K562 (cell line): ENCODE measurements at regions not wholly inside any gene's neighbourhood (a gene's known extent, or its start where the extent isn't known, plus 50 kb on each side); places are given as distances from the start of the nearest gene placed in this dataset.

Source experiments
- ATAC-seq: fragments of 200-7000 bp; cut with Tn5 transposase; 3 replicates; pipeline ENCODE4 v1.9.1; 2020; ENCODE audit warnings: moderate library complexity
- BruUV-seq: library from RNA; stranded (reverse); fragments of 400-500 nt; replicated peaks from 2 replicates; lab custom pipeline; 2021; lab: Mats Ljungman, UMichigan
- CTCF ChIA-PET: fragments of 300-600 bp; formaldehyde crosslinking; extraction: SDS; loops from one replicate; lab custom pipeline; 2021; ENCODE audit warnings: low intra/inter-chr PET ratio; lab: Yijun Ruan, JAX
- POLR2A ChIA-PET: fragments of 300-600, 350-650 bp; sonication (Branson Sonifier 250); formaldehyde crosslinking; extraction: SDS; loops from one replicate; lab custom pipeline; 2021; ENCODE audit warnings: antibody characterized with exemption, inconsistent platforms; lab: Yijun Ruan, JAX
- DNase-seq, 4 experiments: peaks; one replicate each; pipeline versions ENCODE4 v3.0.0 to v3.0.0-alpha.2; 2011 to 2018; ENCODE audit warnings: low spot score in 3 of 4, mixed read lengths in 3 of 4; ENCODE audit errors: extremely low read depth in 1 of 4
- FAIRE-seq: peaks from 2 replicates; lab custom pipeline; 2011; peaks lifted over from hg19 to GRCh38; lab: Jason Lieb, UNC
- H2AFZ ChIP-seq: 2 replicates; pipeline ENCODE4 v1.6.0; 2011; ENCODE audit warnings: low read depth, low read length, control low read depth, inconsistent platforms
- H3K27ac ChIP-seq: fragments of 200-600 bp; 3 replicates; pipeline ENCODE4 v1.8.0; 2011; ENCODE audit warnings: low read depth, mild to moderate bottlenecking, control low read depth, inconsistent platforms, low read length, moderate library complexity, mixed read lengths; ENCODE audit errors: extremely low read depth
- H3K27me3 ChIP-seq, 2 experiments: fragments of 300-600 bp in 1 of 2; 2 replicates in 1 of 2; 3 replicates in 1 of 2; pipeline versions ENCODE4 v1.6.0 to v1.8.0; 2011; ENCODE audit warnings: inconsistent platforms in 2 of 2, low read length in 2 of 2, mild to moderate bottlenecking in 1 of 2, mixed read lengths in 1 of 2, moderate library complexity in 1 of 2; ENCODE audit not compliant: control insufficient read depth in 2 of 2, insufficient read depth in 2 of 2
- H3K36me3 ChIP-seq: fragments of 300-600 bp; 3 replicates; pipeline ENCODE4 v1.8.0; 2011; ENCODE audit warnings: mild to moderate bottlenecking, low read length, inconsistent platforms; ENCODE audit not compliant: control insufficient read depth, insufficient read depth
- H3K4me1 ChIP-seq, 2 experiments: fragments of 200-600 bp in 1 of 2; replicated peaks in 1 of 2; 2 replicates in 1 of 2; 3 replicates in 1 of 2; pipeline versions ENCODE4 v1.5.1 to v1.8.0; 2011; ENCODE audit warnings: inconsistent platforms in 2 of 2, low read length in 2 of 2, mild to moderate bottlenecking in 1 of 2, mixed read lengths in 1 of 2, moderate library complexity in 1 of 2; ENCODE audit not compliant: control insufficient read depth in 2 of 2, insufficient read depth in 2 of 2
- H3K4me2 ChIP-seq: 2 replicates; pipeline ENCODE4 v1.6.1; 2011; ENCODE audit warnings: low read length, control low read depth, inconsistent platforms, mixed read lengths; ENCODE audit not compliant: insufficient read depth
- H3K4me3 ChIP-seq: fragments of 200-600 bp; sonication (generic), shearing (Covaris generic); 2 replicates; pipeline ENCODE4 v1.5.1; 2016; ENCODE audit warnings: control low read depth, inconsistent platforms
- H3K79me2 ChIP-seq: fragments of 200-600 bp; 3 replicates; pipeline ENCODE4 v1.8.0; 2011; ENCODE audit warnings: low read length, inconsistent platforms; ENCODE audit not compliant: control insufficient read depth, insufficient read depth
- H3K9ac ChIP-seq, 2 experiments: 2 replicates each; pipeline versions ENCODE4 v1.6.0 to v1.6.1; 2011; ENCODE audit warnings: low read depth in 2 of 2, low read length in 2 of 2, control low read depth in 1 of 2, inconsistent platforms in 1 of 2, mild to moderate bottlenecking in 1 of 2, mixed read lengths in 1 of 2; ENCODE audit not compliant: insufficient read depth in 1 of 2
- H3K9me1 ChIP-seq: one replicate; pipeline ENCODE4 v1.6.0; 2011; ENCODE audit warnings: inconsistent platforms, mild to moderate bottlenecking, low read length, moderate library complexity; ENCODE audit not compliant: control insufficient read depth, insufficient read depth
- H3K9me3 ChIP-seq: replicated peaks from 2 replicates; pipeline ENCODE4 v1.5.1; 2011; ENCODE audit warnings: low read depth, low read length, inconsistent platforms; ENCODE audit not compliant: control insufficient read depth, insufficient read depth
- H4K20me1 ChIP-seq: replicated peaks from 2 replicates; pipeline ENCODE4 v1.6.1; 2011; ENCODE audit warnings: low read length, inconsistent platforms, mixed read lengths; ENCODE audit not compliant: control insufficient read depth, insufficient read depth
- NR2C2 ChIP-seq, 2 experiments: fragments of 200-800 bp in 1 of 2; sonication (Bioruptor generic) in 1 of 2; sonication (generic) in 1 of 2; formaldehyde crosslinking in 1 of 2; IDR thresholded peaks; 2 replicates each; pipeline versions ENCODE4 v1.6.1 to v1.8.0; 2016 to 2022; ENCODE audit warnings: mild to moderate bottlenecking in 1 of 2, missing compliant biosample characterization in 1 of 2, missing genetic modification characterization in 1 of 2, missing genetic modification reagents in 1 of 2
- POLR2B ChIP-seq: fragments of 450-650 bp; IDR thresholded peaks from 2 replicates; pipeline ENCODE4 v1.6.1; 2018; ENCODE audit warnings: low read depth; ENCODE audit not compliant: partially characterized antibody
- ZBTB11 ChIP-seq, 3 experiments: fragments of 200-800 bp in 1 of 3; fragments of 250-450 bp in 1 of 3; fragments of 450-650 bp in 1 of 3; sonication (Bioruptor Pico) in 1 of 3; sonication (Bioruptor generic) in 1 of 3; formaldehyde crosslinking in 1 of 3; IDR thresholded peaks; 2 replicates each; pipeline versions ENCODE4 v1.6.1 to v1.8.0; 2016 to 2022; ENCODE audit warnings: mild to moderate bottlenecking in 2 of 3, missing genetic modification characterization in 2 of 3, missing compliant biosample characterization in 1 of 3, moderate library complexity in 1 of 3
- ZNF586 ChIP-seq: fragments of 450-650 bp; formaldehyde crosslinking; conservative IDR thresholded peaks from 2 replicates; pipeline ENCODE4 v1.4.0; 2020; ENCODE audit warnings: mild to moderate bottlenecking, moderate library complexity
- WGBS: fragments of 100-300 bp; shearing (Covaris generic); methylation state at CpG from one replicate; pipeline ENCODE4 v1.1.6; 2016; ENCODE audit warnings: low coverage, mixed read lengths; ENCODE audit not compliant: insufficient coverage; ENCODE audit errors: missing lambda C conversion rate; 5-methylcytosine and 5-hydroxymethylcytosine counted together
- in situ Hi-C: fragments of 300-500 bp; cut with MboI; formaldehyde crosslinking; loops from 4 replicates; pipeline ENCODE4 v1.15.0; 2018; ENCODE audit warnings: inconsistent platforms, mixed read lengths
- intact Hi-C: fragments of 100-400 bp; cut with micrococcal nuclease; formaldehyde crosslinking; loops from 2 replicates; pipeline ENCODE4 v1.14.2; 2022

- Histone ChIP-seq H3K4me2 (no peak overlapping the region), H2AFZ (no peak overlapping the region), H4K20me1 (no peaks in the 10 kb centered on the region), H3K9me3 (no peaks in the 10 kb centered on the region), H3K9me1 (no peaks in the 10 kb centered on the region), H3K4me3 (no peak overlapping the region), H3K79me2 (no peaks in the 10 kb centered on the region), H3K27ac (no peak overlapping the region), H3K36me3 (no peaks in the 10 kb centered on the region), H3K27me3 (no peaks in the 10 kb centered on the region), H3K4me1 (no peaks in the 10 kb centered on the region; a peak in 1 of 5 replicates), H3K9ac (no peak overlapping the region)
- BruUV-seq: no TSS peak
- intact Hi-C loops (no loop called here), in situ Hi-C loops (no loop called here)
- ChIA-PET CTCF (no interaction called here), POLR2A (no interaction called here)
- WGBS: 13% methylated on average over 4 of the region's 6 CpGs
- no peak for TF ChIP-seq ZNF586 (CRISPR knock-in tag)
- peak in 1 of 3 experiments; percentile 70; a peak in 2 of 6 replicates for TF ChIP-seq ZBTB11 (CRISPR knock-in tag; IDR thresholded peaks at IDR 0.05)
- TF ChIP-seq NR2C2 (CRISPR knock-in tag; IDR thresholded peaks at IDR 0.05): no peak
- no peak for TF ChIP-seq NR2C2 (tag; IDR thresholded peaks at IDR 0.05)
- TF ChIP-seq POLR2B: no peak
- no peak for FAIRE-seq
- no peak for ATAC-seq
- DNase-seq: no peak
Observed at GRCh38 chr3:64764386-64764929, 76.7 kb upstream of the ADAMTS9 start.
